ENCODE measurements at regions not wholly inside any gene's neighbourhood (a gene's known extent, or its start where the extent isn't known, plus 50 kb on each side); places are given as distances from the start of the nearest gene placed in this dataset.

- TF ChIP-seq ARNT (IDR thresholded peaks at IDR 0.05), result no peak
- TF ChIP-seq TARDBP (IDR thresholded peaks at IDR 0.05), result no peak
- no peak for TF ChIP-seq FOXM1 (IDR thresholded peaks at IDR 0.05; ENCODE audit: borderline replicate concordance)
- no peak for TF ChIP-seq SP1 (IDR thresholded peaks at IDR 0.05)
- no peak for TF ChIP-seq FOXA1 (IDR thresholded peaks at IDR 0.05)
- TF ChIP-seq BHLHE40 (IDR thresholded peaks at IDR 0.05; ENCODE audit: borderline replicate concordance), result no peak
- no peak for TF ChIP-seq SUZ12 (IDR thresholded peaks at IDR 0.05)
- TF ChIP-seq L3MBTL2 (conservative IDR thresholded peaks at IDR 0.05), result no peak
- TF ChIP-seq ZNF384 (IDR thresholded peaks at IDR 0.05), result no peak
- TF ChIP-seq NFRKB (IDR thresholded peaks at IDR 0.05), result no peak
- TF ChIP-seq ELF4 (IDR thresholded peaks at IDR 0.05), result no peak
These were observed 65.5 kb downstream of the IRX6 start for GRCh38 chr16:55389426-55390073.
